ENCODE measurements at regions not wholly inside any gene's neighbourhood (a gene's known extent, or its start where the extent isn't known, plus 50 kb on each side); places are given as distances from the start of the nearest gene placed in this dataset.

GRCh38 chr6:95279616-95280015, 297.7 kb upstream of the MANEA start:
- H3K79me2 ChIP-seq (ENCODE audit: low read length): no peaks in the 10 kb centered on the region
- H3K4me2 ChIP-seq (ENCODE audit: low read length): no peak overlapping the region
- no peak overlapping the region for H3K27ac ChIP-seq (ENCODE audit: low read length)
- H4K20me1 ChIP-seq (ENCODE audit: insufficient read depth, low read length): no peaks in the 10 kb centered on the region
- no peaks in the 10 kb centered on the region for H3K4me1 ChIP-seq (ENCODE audit: low read length)
- H3K4me3 ChIP-seq (ENCODE audit: low read length): no peak overlapping the region
- H3K9ac ChIP-seq (ENCODE audit: low read length): no peak overlapping the region
- no peaks in the 10 kb centered on the region for H3K36me3 ChIP-seq (replicated peaks; ENCODE audit: low read depth, low read length)
- no peak overlapping the region for H2AFZ ChIP-seq (ENCODE audit: low read depth, low read length)
- TF ChIP-seq, protein P1, sequence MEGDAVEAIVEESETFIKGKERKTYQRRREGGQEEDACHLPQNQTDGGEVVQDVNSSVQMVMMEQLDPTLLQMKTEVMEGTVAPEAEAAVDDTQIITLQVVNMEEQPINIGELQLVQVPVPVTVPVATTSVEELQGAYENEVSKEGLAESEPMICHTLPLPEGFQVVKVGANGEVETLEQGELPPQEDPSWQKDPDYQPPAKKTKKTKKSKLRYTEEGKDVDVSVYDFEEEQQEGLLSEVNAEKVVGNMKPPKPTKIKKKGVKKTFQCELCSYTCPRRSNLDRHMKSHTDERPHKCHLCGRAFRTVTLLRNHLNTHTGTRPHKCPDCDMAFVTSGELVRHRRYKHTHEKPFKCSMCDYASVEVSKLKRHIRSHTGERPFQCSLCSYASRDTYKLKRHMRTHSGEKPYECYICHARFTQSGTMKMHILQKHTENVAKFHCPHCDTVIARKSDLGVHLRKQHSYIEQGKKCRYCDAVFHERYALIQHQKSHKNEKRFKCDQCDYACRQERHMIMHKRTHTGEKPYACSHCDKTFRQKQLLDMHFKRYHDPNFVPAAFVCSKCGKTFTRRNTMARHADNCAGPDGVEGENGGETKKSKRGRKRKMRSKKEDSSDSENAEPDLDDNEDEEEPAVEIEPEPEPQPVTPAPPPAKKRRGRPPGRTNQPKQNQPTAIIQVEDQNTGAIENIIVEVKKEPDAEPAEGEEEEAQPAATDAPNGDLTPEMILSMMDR (IDR thresholded peaks at IDR 0.05; ENCODE audit: low read depth, low read length): no peak
- TF ChIP-seq EZH2phosphoT487 (IDR thresholded peaks at IDR 0.05; ENCODE audit: low read depth): no peak
- no peaks in the 10 kb centered on the region for H3K9me3 ChIP-seq (ENCODE audit: insufficient read depth, low read length)
- no peaks in the 10 kb centered on the region for H3K27me3 ChIP-seq (ENCODE audit: low read depth, low read length)

DNA sequence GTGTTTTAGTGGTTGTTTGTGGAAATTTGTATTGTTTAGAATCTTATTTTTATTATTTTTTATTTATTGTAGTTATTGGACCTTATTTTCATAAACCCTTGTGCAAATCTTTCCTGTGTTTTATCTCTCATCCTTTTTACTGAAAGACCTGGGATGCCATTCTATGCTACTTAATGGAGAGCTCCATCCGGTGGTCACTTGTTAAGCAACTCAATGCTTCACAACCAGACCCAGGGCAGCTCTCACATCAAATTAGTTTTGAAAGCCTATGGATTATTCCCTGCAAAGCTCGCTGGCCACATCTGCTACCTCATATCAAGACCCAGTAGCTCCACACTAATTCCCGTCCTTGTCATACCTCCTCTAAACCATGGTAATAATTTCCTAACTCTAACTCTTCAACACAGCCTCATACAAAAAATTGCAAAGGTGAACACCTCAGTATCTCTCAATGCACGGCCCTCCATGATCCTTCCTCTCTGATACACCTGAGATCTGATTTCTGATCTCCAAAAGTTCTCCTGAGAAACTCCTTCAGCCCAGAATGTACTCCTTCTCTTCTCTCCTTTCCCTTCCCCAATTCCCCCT, 296.6 kb upstream of the MANEA start:
- Histone ChIP-seq H4K20me1 (ENCODE audit: insufficient read depth, low read length) (no peaks in the 10 kb centered on the region), H3K4me2 (ENCODE audit: low read length) (no peak overlapping the region), H3K9me3 (ENCODE audit: insufficient read depth, low read length) (no peaks in the 10 kb centered on the region), H3K4me1 (ENCODE audit: low read length) (no peaks in the 10 kb centered on the region), H3K4me3 (ENCODE audit: low read length) (no peak overlapping the region), H3K9ac (ENCODE audit: low read length) (no peak overlapping the region), H3K27me3 (ENCODE audit: low read depth, low read length) (no peaks in the 10 kb centered on the region), H3K79me2 (ENCODE audit: low read length) (no peaks in the 10 kb centered on the region), H3K36me3 (replicated peaks; ENCODE audit: low read depth, low read length) (no peaks in the 10 kb centered on the region), H3K27ac (ENCODE audit: low read length) (no peak overlapping the region), H2AFZ (ENCODE audit: low read depth, low read length) (no peak overlapping the region)
- no peak for TF ChIP-seq EZH2phosphoT487 (IDR thresholded peaks at IDR 0.05; ENCODE audit: low read depth)
- TF ChIP-seq, protein P1 (IDR thresholded peaks at IDR 0.05; ENCODE audit: low read depth, low read length): peak; percentile 27; the same call in 1 of the 2 replicates

GRCh38 chr6:95285881-95286280, 291.5 kb upstream of the MANEA start:
- H4K20me1 ChIP-seq (ENCODE audit: insufficient read depth, low read length): no peaks in the 10 kb centered on the region
- no peaks in the 10 kb centered on the region for H3K4me1 ChIP-seq (ENCODE audit: low read length)
- H3K9ac ChIP-seq (ENCODE audit: low read length): no peak overlapping the region
- H3K9me3 ChIP-seq (ENCODE audit: insufficient read depth, low read length): no peaks in the 10 kb centered on the region
- H3K79me2 ChIP-seq (ENCODE audit: low read length): no peaks in the 10 kb centered on the region
- H2AFZ ChIP-seq (ENCODE audit: low read depth, low read length): no peak overlapping the region
- no peaks in the 10 kb centered on the region for H3K27me3 ChIP-seq (ENCODE audit: low read depth, low read length)
- no peak overlapping the region for H3K4me3 ChIP-seq (ENCODE audit: low read length)
- TF ChIP-seq, protein P1 (IDR thresholded peaks at IDR 0.05; ENCODE audit: low read depth, low read length): no peak
- TF ChIP-seq EZH2phosphoT487 (IDR thresholded peaks at IDR 0.05; ENCODE audit: low read depth): no peak
- H3K27ac ChIP-seq (ENCODE audit: low read length): no peak overlapping the region
- no peaks in the 10 kb centered on the region for H3K36me3 ChIP-seq (replicated peaks; ENCODE audit: low read depth, low read length)
- H3K4me2 ChIP-seq (ENCODE audit: low read length): no peak overlapping the region

GRCh38 chr6:95286874-95287273, 290.5 kb upstream of the MANEA start:
- Histone ChIP-seq H3K4me2 (ENCODE audit: low read length) (no peak overlapping the region), H3K36me3 (replicated peaks; ENCODE audit: low read depth, low read length) (no peaks in the 10 kb centered on the region), H4K20me1 (ENCODE audit: insufficient read depth, low read length) (no peaks in the 10 kb centered on the region), H3K4me1 (ENCODE audit: low read length) (no peaks in the 10 kb centered on the region), H3K79me2 (ENCODE audit: low read length) (no peaks in the 10 kb centered on the region), H3K27ac (ENCODE audit: low read length) (no peak overlapping the region), H3K4me3 (ENCODE audit: low read length) (no peak overlapping the region), H2AFZ (ENCODE audit: low read depth, low read length) (no peak overlapping the region), H3K9me3 (ENCODE audit: insufficient read depth, low read length) (no peaks in the 10 kb centered on the region), H3K27me3 (ENCODE audit: low read depth, low read length) (no peaks in the 10 kb centered on the region), H3K9ac (ENCODE audit: low read length) (no peak overlapping the region)
- TF ChIP-seq EZH2phosphoT487 (IDR thresholded peaks at IDR 0.05; ENCODE audit: low read depth): no peak
- TF ChIP-seq, protein P1 (IDR thresholded peaks at IDR 0.05; ENCODE audit: low read depth, low read length): no peak
